AG04450 (cell line): ENCODE measurements at regions not wholly inside any gene's neighbourhood (a gene's known extent, or its start where the extent isn't known, plus 50 kb on each side); places are given as distances from the start of the nearest gene placed in this dataset.

Source experiments
- CTCF ChIA-PET: fragments of 300-600, 350-600 bp; formaldehyde crosslinking; extraction: SDS; loops from one replicate; lab custom pipeline; 2022; ENCODE audit warnings: antibody characterized with exemption, inconsistent platforms; lab: Charles Lee
- POLR2A ChIA-PET: fragments of 350-600 bp; formaldehyde crosslinking; extraction: SDS; loops from one replicate; lab custom pipeline; 2021; ENCODE audit warnings: antibody characterized with exemption, inconsistent platforms; lab: Yijun Ruan, JAX
- DNase-seq: peaks from one replicate; pipeline ENCODE4 v3.0.0-alpha.2; 2011; ENCODE audit warnings: low read depth, low spot score
- H3K27ac ChIP-seq: one replicate; pipeline ENCODE4 v1.5.1; 2012; ENCODE audit warnings: low read depth, low read length, control low read depth
- H3K27me3 ChIP-seq: one replicate; pipeline ENCODE4 v1.6.0; 2012; ENCODE audit warnings: low read length; ENCODE audit not compliant: control insufficient read depth, insufficient read depth
- H3K4me3 ChIP-seq: 2 replicates; pipeline ENCODE4 v1.5.1; 2011; ENCODE audit warnings: mild to moderate bottlenecking, low read depth, low read length, control low read depth
- H3K9me3 ChIP-seq: 2 replicates; pipeline ENCODE4 v1.5.1; 2012; ENCODE audit warnings: low read length; ENCODE audit not compliant: control insufficient read depth, insufficient read depth
- CTCF ChIP-seq: IDR thresholded peaks from 2 replicates; pipeline ENCODE4 v1.5.1; 2011; ENCODE audit warnings: low read depth, low read length, control low read depth, inconsistent platforms

- Histone ChIP-seq H3K27ac (no peak overlapping the region), H3K4me3 (no peak overlapping the region), H3K9me3 (no peaks in the 10 kb centered on the region), H3K27me3 (no peaks in the 10 kb centered on the region)
- no peak for TF ChIP-seq CTCF
- CTCF ChIA-PET: no interaction called here
- no peak for DNase-seq
- POLR2A ChIA-PET: no interaction called here
Observed at GRCh38 chr6:18684343-18684742, 297.2 kb downstream of the RNF144B start.

- no peak overlapping the region for H3K27ac ChIP-seq
- ChIA-PET CTCF (no interaction called here), POLR2A (no interaction called here)
- no peaks in the 10 kb centered on the region for H3K27me3 ChIP-seq
- TF ChIP-seq CTCF: no peak
- no peaks in the 10 kb centered on the region for H3K9me3 ChIP-seq
- no peak for DNase-seq
- no peak overlapping the region for H3K4me3 ChIP-seq
Observed at GRCh38 chr6:18692929-18693685, 306.0 kb downstream of the RNF144B start.

GRCh38 chr6:18693881-18694280 is 306.7 kb downstream of the RNF144B start:
- CTCF ChIA-PET: no interaction called here
- Histone ChIP-seq H3K27ac (no peak overlapping the region), H3K4me3 (no peak overlapping the region), H3K27me3 (no peaks in the 10 kb centered on the region), H3K9me3 (no peaks in the 10 kb centered on the region)
- no peak for DNase-seq
- no peak for TF ChIP-seq CTCF
- POLR2A ChIA-PET: no interaction called here

- no peak overlapping the region for H3K27ac ChIP-seq
- POLR2A ChIA-PET: no interaction called here
- no peak for DNase-seq
- H3K27me3 ChIP-seq: no peaks in the 10 kb centered on the region
- no peaks in the 10 kb centered on the region for H3K9me3 ChIP-seq
- no peak for TF ChIP-seq CTCF
- CTCF ChIA-PET: interaction anchor here (0.6 kb wide), 1 partner anchor 8 kb away, joined by 3 read pairs; no protein-coding TSS in a partner anchor
- no peak overlapping the region for H3K4me3 ChIP-seq
Observed at GRCh38 chr6:18703546-18703945, 316.4 kb downstream of the RNF144B start.

- Histone ChIP-seq H3K27me3 (no peaks in the 10 kb centered on the region), H3K27ac (no peak overlapping the region), H3K9me3 (no peaks in the 10 kb centered on the region), H3K4me3 (no peak overlapping the region)
- POLR2A ChIA-PET: no interaction called here
- CTCF ChIA-PET: no interaction called here
- no peak for DNase-seq
- no peak for TF ChIP-seq CTCF
Observed at GRCh38 chr6:18707714-18708439, 320.7 kb downstream of the RNF144B start.
